Fibroblast of gingiva (primary cell): ENCODE measurements at regions not wholly inside any gene's neighbourhood (a gene's known extent, or its start where the extent isn't known, plus 50 kb on each side); places are given as distances from the start of the nearest gene placed in this dataset.
"Not testable (repeated sequence)": the region's sequence is repeated elsewhere in the genome, so short reads cannot be mapped to it uniquely, and the experiment has no call there.

Source experiments
- DNase-seq: peaks from one replicate; pipeline ENCODE4 v3.0.0-alpha.2; 2011; ENCODE audit warnings: low read depth

DNA sequence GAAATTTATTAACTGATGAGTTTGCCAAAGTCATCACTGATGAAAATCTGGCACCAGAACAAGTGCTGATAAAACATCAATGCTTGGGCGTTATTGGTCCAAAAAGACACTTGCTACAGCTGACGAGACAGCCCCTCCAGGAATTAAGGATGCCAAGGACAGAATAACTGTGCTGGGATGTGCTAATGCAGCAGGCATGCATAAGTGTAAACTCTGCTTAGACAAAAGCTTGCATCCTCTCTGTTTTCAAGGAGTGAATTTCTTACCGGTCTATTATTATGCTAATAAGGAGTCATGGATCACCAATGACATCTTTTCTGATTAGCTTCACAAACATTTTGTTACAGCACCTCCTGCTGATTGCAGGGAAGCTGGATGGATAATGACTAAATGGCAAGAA lies 402.0 kb downstream of the LTN1 start:
- no peak for DNase-seq

DNA sequence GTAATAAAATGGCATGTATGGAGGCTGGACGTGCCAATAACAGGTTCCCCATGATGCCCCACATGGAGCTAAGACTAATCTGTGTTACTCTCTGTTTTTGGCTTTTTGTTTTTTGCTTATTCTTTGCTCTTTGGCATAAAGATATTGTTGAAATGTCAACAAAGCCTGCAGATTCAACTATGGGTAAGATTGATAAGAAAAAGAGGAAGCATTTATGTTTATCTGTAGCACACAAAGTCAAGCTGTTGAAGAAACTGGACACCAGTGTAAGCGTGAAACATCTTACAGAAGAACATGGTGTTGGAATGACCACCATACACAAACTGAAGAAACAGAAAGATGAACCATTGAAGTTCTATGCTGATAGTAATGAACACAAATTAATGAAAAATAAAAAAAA lies 402.7 kb downstream of the LTN1 start:
- DNase-seq, result no peak

DNA sequence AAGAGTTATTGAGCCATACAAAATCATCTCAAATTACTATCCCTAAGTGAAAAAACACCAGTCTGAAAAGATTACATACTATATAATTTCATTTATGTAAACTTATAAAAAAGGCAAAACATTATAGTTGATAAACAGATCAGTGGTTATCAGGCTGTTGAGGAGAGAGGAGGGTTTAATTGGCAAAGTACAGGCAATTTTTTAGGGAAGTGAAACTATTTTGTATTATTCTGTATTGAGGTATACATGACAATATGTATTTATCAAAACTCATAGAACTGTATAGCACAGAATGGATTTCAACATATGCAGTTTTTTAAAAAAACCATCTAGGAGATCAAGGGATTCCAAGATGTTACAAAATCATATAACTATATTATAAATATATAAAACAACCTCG lies 403.7 kb downstream of the LTN1 start:
- DNase-seq, result no peak

- peak; percentile 87 for DNase-seq
Measured at GRCh38 chr21:28587748-28588147, 404.9 kb downstream of the LTN1 start.

GRCh38 chr21:28581976-28582375 lies 410.7 kb downstream of the LTN1 start:
- DNase-seq, result no peak

DNA sequence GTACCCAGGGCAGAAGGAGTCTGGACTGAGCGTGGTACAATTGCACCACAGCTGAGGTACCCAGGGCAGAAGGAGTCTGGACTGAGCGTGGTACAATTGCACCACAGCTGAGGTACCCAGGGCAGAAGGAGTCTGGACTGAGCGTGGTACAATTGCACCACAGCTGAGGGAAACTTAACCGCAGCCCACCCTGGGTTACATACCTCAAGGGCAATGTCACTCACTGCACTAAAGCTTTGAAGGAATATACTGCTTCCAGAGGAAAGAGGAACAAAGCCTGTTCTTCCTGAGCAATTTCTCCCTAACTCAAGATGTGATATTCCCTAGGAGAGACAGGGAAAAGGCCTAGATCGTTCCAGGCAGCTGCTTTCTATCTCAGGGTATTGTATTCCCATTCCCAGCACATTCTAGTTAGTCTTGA lies 411.4 kb downstream of the LTN1 start:
- DNase-seq, result peak; percentile 65

DNA sequence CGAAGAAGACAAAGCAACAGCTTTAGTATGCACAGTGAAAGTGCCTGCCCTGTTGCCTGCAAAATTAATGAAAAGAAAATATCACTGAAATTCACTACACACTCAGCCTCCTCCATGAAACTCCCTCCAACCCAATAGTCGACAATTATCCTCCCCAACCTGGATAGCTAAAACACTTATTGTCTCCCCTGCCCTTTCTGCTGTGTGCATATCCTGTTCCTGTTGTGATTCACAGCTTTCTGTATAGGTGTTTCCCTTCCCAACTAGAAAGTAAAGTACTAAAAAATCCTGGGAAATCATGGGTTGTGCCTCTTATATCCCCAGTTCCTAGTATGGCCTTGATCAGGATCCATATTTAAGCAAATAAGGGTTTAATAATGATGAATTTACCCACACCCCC lies 412.1 kb downstream of the LTN1 start:
- no peak for DNase-seq

GRCh38 chr21:28579986-28580550 lies 412.6 kb downstream of the LTN1 start:
- no peak for DNase-seq

DNA sequence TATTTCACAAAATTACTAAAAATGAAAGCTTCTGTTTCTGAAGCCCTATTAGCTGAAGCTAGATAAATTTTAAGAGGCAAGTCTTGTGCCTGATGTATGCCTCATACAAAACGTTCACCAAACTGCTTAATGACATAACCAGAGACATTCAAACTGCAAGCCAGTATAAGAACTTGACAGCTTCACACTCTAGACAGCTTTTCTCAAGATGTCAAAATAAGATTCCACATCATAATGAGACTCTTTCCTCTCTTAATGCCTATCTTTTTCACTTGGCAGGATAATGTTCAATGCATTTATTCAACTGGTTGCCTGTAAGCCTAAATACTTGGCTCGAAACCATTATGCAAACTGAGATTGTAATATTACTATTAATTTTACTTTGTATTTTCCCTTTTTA lies 424.0 kb downstream of the LTN1 start:
- DNase-seq, result no peak

DNA sequence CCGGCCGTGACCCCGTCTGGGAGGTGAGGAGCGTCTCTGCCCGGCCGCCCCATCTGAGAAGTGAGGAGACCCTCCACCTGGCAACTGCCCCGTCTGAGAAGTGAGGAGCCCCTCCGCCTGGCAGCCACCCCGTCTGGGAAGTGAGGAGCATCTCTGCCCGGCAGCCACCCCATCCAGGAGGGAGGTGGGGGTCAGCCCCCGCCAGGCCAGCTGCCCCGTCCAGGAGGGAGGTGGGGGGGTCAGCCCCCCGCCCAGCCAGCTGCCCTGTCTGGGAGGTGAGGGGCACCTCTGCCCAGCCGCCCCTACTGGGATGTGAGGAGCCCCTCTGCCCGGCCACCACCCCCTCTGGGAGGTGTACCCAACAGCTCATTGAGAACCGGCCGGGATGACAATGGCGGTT lies 428.7 kb downstream of the LTN1 start:
- not testable (repeated sequence) for DNase-seq

GRCh38 chr21:28561772-28562171 lies 430.9 kb downstream of the LTN1 start:
- no peak for DNase-seq

GRCh38 chr21:28554660-28555475 lies 437.8 kb downstream of the LTN1 start:
- DNase-seq, result no peak

DNA sequence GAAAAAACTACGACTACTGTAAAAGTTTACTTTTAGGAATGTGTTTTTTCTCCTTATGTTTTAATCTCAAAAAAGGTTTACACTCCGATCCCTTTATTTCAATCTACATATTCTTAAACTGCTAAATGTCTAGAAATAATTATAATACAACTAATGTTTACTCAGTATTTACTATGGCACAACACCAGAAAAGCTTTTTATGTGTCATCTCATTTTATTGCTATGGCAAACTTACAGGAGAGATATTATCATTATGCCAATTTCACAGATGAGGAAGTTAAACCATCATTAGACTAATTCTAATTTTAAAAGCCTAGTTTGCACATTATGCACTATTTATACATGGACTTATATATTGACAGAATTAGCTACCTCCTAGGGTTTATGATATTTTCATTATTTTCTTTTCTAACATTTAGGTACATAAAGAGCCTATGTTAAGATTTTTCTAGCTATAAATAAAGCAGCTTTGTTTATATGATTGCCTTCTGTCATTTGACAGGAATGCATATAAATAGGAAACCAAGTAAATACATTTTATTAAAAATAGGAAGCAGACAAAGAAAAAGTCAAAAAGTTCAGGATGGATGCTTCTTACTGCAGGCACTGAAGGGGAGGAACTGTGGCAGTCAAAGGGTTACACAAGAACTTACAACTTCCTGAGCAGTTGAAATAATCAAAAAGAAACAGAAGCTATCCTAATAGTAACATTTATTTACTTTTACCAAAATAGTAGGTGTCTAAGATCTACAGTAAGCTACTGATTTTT lies 442.4 kb downstream of the LTN1 start:
- no peak for DNase-seq

GRCh38 chr21:28548291-28548690 lies 444.4 kb downstream of the LTN1 start:
- DNase-seq, result no peak

- no peak for DNase-seq
Measured at GRCh38 chr21:28547766-28548165, 444.9 kb downstream of the LTN1 start.

GRCh38 chr21:28543975-28544374 lies 448.7 kb downstream of the LTN1 start:
- peak; percentile 73 for DNase-seq

GRCh38 chr21:28541371-28542112 lies 451.1 kb downstream of the LTN1 start:
- DNase-seq, result peak; percentile 37

GRCh38 chr21:28540514-28540913 lies 452.2 kb downstream of the LTN1 start:
- no peak for DNase-seq

- no peak for DNase-seq
Measured at GRCh38 chr21:28539623-28539988, 453.1 kb downstream of the LTN1 start.

- peak; percentile 38 for DNase-seq
Measured at GRCh38 chr21:28538987-28539622, 453.6 kb downstream of the LTN1 start.

- peak; percentile 41 for DNase-seq
Measured at GRCh38 chr21:28537371-28538079, 455.2 kb downstream of the LTN1 start.
